Lower lobe of right lung (tissue), 2 donors: ENCODE measurements at regions not wholly inside any gene's neighbourhood (a gene's known extent, or its start where the extent isn't known, plus 50 kb on each side); places are given as distances from the start of the nearest gene placed in this dataset.

Experiments used
- ATAC-seq, 2 donors: fragments of 200-7000 bp; cut with Tn5 transposase; one replicate each; pipeline ENCODE4 v1.9.1; 2020 to 2022; ENCODE audit warnings: mild to moderate bottlenecking in 2 of 2, moderate library complexity in 2 of 2
- DNase-seq: peaks from one replicate; pipeline ENCODE4 v3.0.0-alpha.2; 2020
- H3K27ac ChIP-seq: fragments of 200-600 bp; one replicate; pipeline ENCODE4 v1.8.0; 2022
- H3K27me3 ChIP-seq: fragments of 200-600 bp; one replicate; pipeline ENCODE4 v1.8.0; 2022; ENCODE audit warnings: low read depth
- H3K36me3 ChIP-seq: fragments of 200-600 bp; one replicate; pipeline ENCODE4 v1.8.0; 2022; ENCODE audit warnings: mild to moderate bottlenecking
- H3K4me1 ChIP-seq: fragments of 200-600 bp; one replicate; pipeline ENCODE4 v1.8.0; 2022
- H3K4me3 ChIP-seq: fragments of 200-600 bp; one replicate; pipeline ENCODE4 v1.8.0; 2022; ENCODE audit warnings: mild to moderate bottlenecking
- H3K9me3 ChIP-seq: fragments of 200-600 bp; one replicate; pipeline ENCODE4 v1.8.0; 2022
- CTCF ChIP-seq: fragments of 200-600 bp; IDR thresholded peaks from one replicate; pipeline ENCODE4 v1.8.0; 2022; ENCODE audit warnings: antibody characterized with exemption, mild to moderate bottlenecking
- intact Hi-C: fragments of 100-400 bp; cut with DNase I; formaldehyde crosslinking; loops from one replicate; pipeline ENCODE4 v1.11.0; 2022
- donor health status: DM: no; HTN: yes; CAD: no; lungs with severe emphysema.

- Histone ChIP-seq H3K27ac (no peak overlapping the region), H3K27me3 (no peaks in the 10 kb centered on the region), H3K36me3 (no peaks in the 10 kb centered on the region), H3K4me3 (no peak overlapping the region), H3K9me3 (no peaks in the 10 kb centered on the region), H3K4me1 (no peaks in the 10 kb centered on the region)
- TF ChIP-seq CTCF = no peak
- intact Hi-C loops = no loop called here
- ATAC-seq (no peak), DNase-seq (no peak)
Observed at GRCh38 chr18:10321576-10321975, 132.9 kb upstream of the APCDD1 start.

- Histone ChIP-seq H3K4me3 (no peak overlapping the region), H3K9me3 (no peaks in the 10 kb centered on the region), H3K27ac (no peak overlapping the region), H3K27me3 (no peaks in the 10 kb centered on the region), H3K36me3 (no peaks in the 10 kb centered on the region), H3K4me1 (no peaks in the 10 kb centered on the region)
- intact Hi-C loops = no loop called here
- no peak for DNase-seq
- no peak for TF ChIP-seq CTCF
- no peak for ATAC-seq
Observed at GRCh38 chr18:10322004-10322403, 132.4 kb upstream of the APCDD1 start.

- no peak for TF ChIP-seq CTCF
- ATAC-seq (no peak), DNase-seq (no peak)
- Histone ChIP-seq H3K27me3 (no peaks in the 10 kb centered on the region), H3K36me3 (no peaks in the 10 kb centered on the region), H3K4me3 (no peak overlapping the region), H3K27ac (no peak overlapping the region), H3K4me1 (no peaks in the 10 kb centered on the region), H3K9me3 (no peaks in the 10 kb centered on the region)
- intact Hi-C loops = no loop called here
Observed at GRCh38 chr18:10322435-10322834, 132.0 kb upstream of the APCDD1 start.

- Histone ChIP-seq H3K4me3 (no peak overlapping the region), H3K27ac (no peak overlapping the region), H3K36me3 (no peaks in the 10 kb centered on the region), H3K27me3 (no peaks in the 10 kb centered on the region), H3K9me3 (no peaks in the 10 kb centered on the region), H3K4me1 (no peaks in the 10 kb centered on the region)
- no peak for ATAC-seq
- no peak for DNase-seq
- intact Hi-C loops = no loop called here
- TF ChIP-seq CTCF = no peak
Observed at GRCh38 chr18:10329101-10329500, 125.3 kb upstream of the APCDD1 start.

- Histone ChIP-seq H3K4me1 (no peaks in the 10 kb centered on the region), H3K36me3 (no peaks in the 10 kb centered on the region), H3K9me3 (no peaks in the 10 kb centered on the region), H3K27ac (no peak overlapping the region), H3K4me3 (no peak overlapping the region), H3K27me3 (no peaks in the 10 kb centered on the region)
- intact Hi-C loops = no loop called here
- TF ChIP-seq CTCF = no peak
- DNase-seq (no peak), ATAC-seq (no peak)
Observed at GRCh38 chr18:10330428-10330827, 124.0 kb upstream of the APCDD1 start.

- no peaks in the 10 kb centered on the region for H3K36me3 ChIP-seq
- no peak for ATAC-seq
- no peak overlapping the region for H3K27ac ChIP-seq
- H3K9me3 ChIP-seq = no peaks in the 10 kb centered on the region
- H3K4me3 ChIP-seq = no peak overlapping the region
- H3K4me1 ChIP-seq = peaks cover under 1% of the 10 kb centered on the region
- TF ChIP-seq CTCF = no peak
- no peak for DNase-seq
- intact Hi-C loops = no loop called here
- H3K27me3 ChIP-seq = no peaks in the 10 kb centered on the region
Observed at GRCh38 chr18:10332452-10332851, 122.0 kb upstream of the APCDD1 start.
